ENCODE measurements at regions not wholly inside any gene's neighbourhood (a gene's known extent, or its start where the extent isn't known, plus 50 kb on each side); places are given as distances from the start of the nearest gene placed in this dataset.

- peak; percentile 61 to 83 for DNase-seq (ENCODE audit: low read depth in 2 of 2)
- no peak overlapping the region for H3K4me2 ChIP-seq (ENCODE audit: extremely low read depth, insufficient read depth, low read length)
Observed at GRCh38 chr1:173410133-173410793, 66.9 kb upstream of the PRDX6 start.

GRCh38 chr1:173410794-173411236 lies 66.3 kb upstream of the PRDX6 start:
- Histone ChIP-seq H4K20me1 (ENCODE audit: control insufficient read depth, extremely low read depth, insufficient read depth, low read length) (no peaks in the 10 kb centered on the region), H3K79me2 (ENCODE audit: control insufficient read depth, insufficient read depth, low read length) (no peaks in the 10 kb centered on the region), H3K9ac (ENCODE audit: insufficient read depth, low read length) (no peak overlapping the region), H2AFZ (ENCODE audit: low read length) (no peak overlapping the region), H3K9me3 (ENCODE audit: control insufficient read depth, insufficient read depth, low read depth, low read length) (no peaks in the 10 kb centered on the region), H3K27me3 (ENCODE audit: control insufficient read depth, insufficient read depth, low read length) (no peaks in the 10 kb centered on the region), H3K4me2 (ENCODE audit: extremely low read depth, insufficient read depth, low read length) (no peak overlapping the region), H3K27ac (ENCODE audit: insufficient read depth, low read length) (no peak overlapping the region), H3K4me1 (ENCODE audit: control insufficient read depth, extremely low read depth, insufficient read depth, low read length) (peaks cover 8% of the 10 kb centered on the region), H3K4me3 (replicated peaks in 1 of 4; ENCODE audit: control extremely low read depth in 1 of 4, insufficient read depth in 1 of 4, low read depth in 3 of 4, low read length in 4 of 4) (no peak overlapping the region), H3K36me3 (ENCODE audit: control insufficient read depth, insufficient read depth, low read length) (no peaks in the 10 kb centered on the region)
- TF ChIP-seq EZH2 (IDR thresholded peaks at IDR 0.05; ENCODE audit: low read length, missing control alignments), result no peak
- no peak for TF ChIP-seq CTCF (conservative IDR thresholded peaks at IDR 0.05 in 1 of 2, IDR thresholded peaks at IDR 0.05 in 1 of 2; ENCODE audit: low read depth in 1 of 2, low read length in 2 of 2)
- no peak for DNase-seq (ENCODE audit: low read depth in 2 of 2)

More at GRCh38 chr1:173410133-173410793, 66.9 kb upstream of the PRDX6 start:
- Histone ChIP-seq H3K36me3 (ENCODE audit: control insufficient read depth, insufficient read depth, low read length) (no peaks in the 10 kb centered on the region), H3K27me3 (ENCODE audit: control insufficient read depth, insufficient read depth, low read length) (no peaks in the 10 kb centered on the region), H3K9ac (ENCODE audit: insufficient read depth, low read length) (no peak overlapping the region), H3K4me3 (replicated peaks in 1 of 4; ENCODE audit: control extremely low read depth in 1 of 4, insufficient read depth in 1 of 4, low read depth in 3 of 4, low read length in 4 of 4) (no peak overlapping the region), H3K4me1 (ENCODE audit: control insufficient read depth, extremely low read depth, insufficient read depth, low read length) (peaks cover 10% of the 10 kb centered on the region), H3K27ac (ENCODE audit: insufficient read depth, low read length) (no peak overlapping the region), H2AFZ (ENCODE audit: low read length) (no peak overlapping the region), H3K79me2 (ENCODE audit: control insufficient read depth, insufficient read depth, low read length) (no peaks in the 10 kb centered on the region), H4K20me1 (ENCODE audit: control insufficient read depth, extremely low read depth, insufficient read depth, low read length) (no peaks in the 10 kb centered on the region), H3K9me3 (ENCODE audit: control insufficient read depth, insufficient read depth, low read depth, low read length) (no peaks in the 10 kb centered on the region)
- TF ChIP-seq EZH2 (IDR thresholded peaks at IDR 0.05; ENCODE audit: low read length, missing control alignments) (no peak), CTCF (conservative IDR thresholded peaks at IDR 0.05 in 1 of 2, IDR thresholded peaks at IDR 0.05 in 1 of 2; ENCODE audit: low read depth in 1 of 2, low read length in 2 of 2) (no peak)

GRCh38 chr1:173411835-173412742 lies 65.0 kb upstream of the PRDX6 start:
- Histone ChIP-seq H3K9ac (ENCODE audit: insufficient read depth, low read length) (no peak overlapping the region), H3K9me3 (ENCODE audit: control insufficient read depth, insufficient read depth, low read depth, low read length) (no peaks in the 10 kb centered on the region), H3K4me3 (replicated peaks in 1 of 4; ENCODE audit: control extremely low read depth in 1 of 4, insufficient read depth in 1 of 4, low read depth in 3 of 4, low read length in 4 of 4) (no peak overlapping the region), H3K27me3 (ENCODE audit: control insufficient read depth, insufficient read depth, low read length) (no peaks in the 10 kb centered on the region), H4K20me1 (ENCODE audit: control insufficient read depth, extremely low read depth, insufficient read depth, low read length) (no peaks in the 10 kb centered on the region), H3K27ac (ENCODE audit: insufficient read depth, low read length) (no peak overlapping the region), H2AFZ (ENCODE audit: low read length) (no peak overlapping the region), H3K79me2 (ENCODE audit: control insufficient read depth, insufficient read depth, low read length) (no peaks in the 10 kb centered on the region), H3K36me3 (ENCODE audit: control insufficient read depth, insufficient read depth, low read length) (no peaks in the 10 kb centered on the region), H3K4me1 (ENCODE audit: control insufficient read depth, extremely low read depth, insufficient read depth, low read length) (peaks cover 6% of the 10 kb centered on the region), H3K4me2 (ENCODE audit: extremely low read depth, insufficient read depth, low read length) (no peak overlapping the region)
- TF ChIP-seq CTCF (conservative IDR thresholded peaks at IDR 0.05 in 1 of 2, IDR thresholded peaks at IDR 0.05 in 1 of 2; ENCODE audit: low read depth in 1 of 2, low read length in 2 of 2) (no peak), EZH2 (IDR thresholded peaks at IDR 0.05; ENCODE audit: low read length, missing control alignments) (no peak)
- peak; percentile 85 to 89 for DNase-seq (ENCODE audit: low read depth in 2 of 2)

All from fibroblast of lung (primary cell).